ENCODE measurements at regions not wholly inside any gene's neighbourhood (a gene's known extent, or its start where the extent isn't known, plus 50 kb on each side); places are given as distances from the start of the nearest gene placed in this dataset.

DNA sequence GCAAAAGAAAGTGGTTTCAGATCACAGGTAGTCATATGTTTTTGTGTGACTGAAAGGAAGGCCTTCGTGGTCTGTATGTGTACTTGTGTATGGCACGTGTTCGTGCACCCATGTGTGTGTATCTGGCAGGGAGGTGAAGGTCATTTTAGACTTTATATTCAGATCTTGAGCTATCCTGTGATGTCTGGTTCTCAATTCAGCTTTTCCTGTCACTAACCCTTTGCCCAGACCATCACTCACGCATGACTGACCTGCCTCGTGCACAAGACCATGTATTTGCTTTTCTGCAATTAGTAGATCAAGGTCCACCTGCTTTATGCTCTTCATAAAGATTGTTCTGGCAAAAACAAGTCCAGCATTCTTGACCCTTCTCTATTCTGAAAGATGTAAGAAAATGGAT lies 139.7 kb upstream of the MAF start:
- TF ChIP-seq POLR2A (IDR thresholded peaks at IDR 0.05) (no peak), CTCF (IDR thresholded peaks at IDR 0.05) (no peak), POLR2AphosphoS5 (IDR thresholded peaks at IDR 0.05) (no peak), EP300 (IDR thresholded peaks at IDR 0.05) (no peak)
